Activated CD8-positive, alpha-beta memory T cell treated with anti-CD3 and anti-CD28 coated beads, Interleukin-2, amount 50 U/mL, for 48 hours (primary cell): ENCODE measurements at regions not wholly inside any gene's neighbourhood (a gene's known extent, or its start where the extent isn't known, plus 50 kb on each side); places are given as distances from the start of the nearest gene placed in this dataset.
"Not testable (repeated sequence)": the region's sequence is repeated elsewhere in the genome, so short reads cannot be mapped to it uniquely, and the experiment has no call there.

Experiments
- DNase-seq: peaks from one replicate; pipeline ENCODE4 v3.0.0-alpha.2; 2020

GRCh38 chr1:224791362-224791941 lies 138.0 kb upstream of the DNAH14 start:
- DNase-seq, result no peak

- DNase-seq, result no peak
These were observed 133.9 kb upstream of the DNAH14 start for GRCh38 chr1:224795591-224795990.

DNA sequence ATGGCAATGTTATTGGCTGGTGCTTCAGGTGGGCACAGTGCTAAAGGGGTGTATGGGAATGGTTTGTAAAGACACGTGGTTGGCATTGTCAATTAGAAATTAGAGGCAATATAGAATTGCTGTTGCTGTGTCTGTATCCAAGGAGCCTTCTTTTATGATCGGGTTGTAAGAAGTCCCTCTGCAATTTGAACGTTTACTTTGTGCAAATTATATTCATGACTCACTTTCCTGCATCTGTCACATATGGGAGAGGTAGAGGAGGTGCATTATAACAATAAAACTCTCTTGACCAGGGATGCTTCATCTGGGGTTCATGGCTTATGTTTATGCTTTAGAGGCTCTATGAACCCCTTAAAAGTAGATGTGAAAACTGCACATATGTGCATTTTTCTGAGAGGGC lies 130.4 kb upstream of the DNAH14 start:
- no peak for DNase-seq

- no peak for DNase-seq
These were observed 128.9 kb upstream of the DNAH14 start for GRCh38 chr1:224800486-224801119.

- DNase-seq, result no peak
These were observed 127.5 kb upstream of the DNAH14 start for GRCh38 chr1:224801844-224802490.

DNA sequence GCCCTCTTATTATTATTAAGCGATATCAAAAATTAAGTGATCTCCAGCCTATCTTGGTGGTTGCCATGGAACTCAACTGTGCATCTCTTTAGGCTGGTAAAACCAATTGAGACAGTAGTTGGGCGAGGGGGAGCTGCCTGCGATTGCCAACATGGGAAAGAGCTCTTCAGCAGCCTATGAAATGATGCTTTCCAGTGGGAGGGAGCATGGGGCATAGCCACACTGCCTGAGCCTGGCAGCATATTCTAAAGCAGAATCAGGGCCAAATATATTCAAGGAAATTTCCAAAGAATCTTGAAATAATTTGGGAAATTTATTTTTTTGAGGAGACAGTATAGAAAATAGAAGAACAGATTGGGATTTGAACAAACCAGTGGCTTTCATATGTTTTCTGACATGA lies 126.9 kb upstream of the DNAH14 start:
- no peak for DNase-seq

DNA sequence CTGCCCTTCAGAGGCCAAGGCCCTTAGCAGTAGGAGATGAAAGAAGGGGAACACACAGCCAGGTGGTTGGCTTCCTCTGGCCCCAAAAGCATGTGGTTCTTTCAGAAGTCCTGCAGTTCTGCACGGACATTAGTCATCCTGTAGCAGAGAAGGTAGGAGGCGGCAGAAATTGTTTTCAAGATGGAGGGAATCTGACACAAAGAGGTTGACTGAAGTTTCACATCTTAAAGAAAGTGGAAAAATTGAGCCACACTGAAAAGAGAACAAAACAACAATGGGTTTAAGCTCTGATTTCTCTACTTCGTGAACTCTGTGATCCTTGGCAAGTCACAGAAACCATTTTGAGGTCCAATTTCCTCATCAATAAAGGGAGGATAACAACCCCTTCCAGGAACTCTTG lies 125.3 kb upstream of the DNAH14 start:
- DNase-seq, result no peak

GRCh38 chr1:224805889-224806288 lies 123.6 kb upstream of the DNAH14 start:
- no peak for DNase-seq

DNA sequence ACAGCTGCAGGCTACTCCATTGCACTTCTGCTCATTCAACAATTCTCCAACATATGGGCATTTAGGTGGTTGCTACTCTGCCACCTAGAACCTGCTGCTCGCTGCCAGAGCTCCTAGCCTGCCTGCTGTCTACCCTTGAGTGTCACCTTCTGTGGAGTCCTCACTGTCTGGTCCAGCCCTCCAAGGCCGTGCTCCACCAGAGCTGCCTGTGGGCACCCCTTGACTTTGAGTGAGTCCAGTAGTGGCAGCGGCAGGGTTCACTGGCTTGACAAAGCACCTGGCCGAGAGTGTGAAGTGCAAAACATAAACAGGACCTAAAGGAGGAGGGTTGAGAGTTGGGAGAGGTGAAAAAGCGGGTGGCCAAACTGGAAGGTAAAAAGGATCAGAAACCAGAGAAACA lies 120.3 kb upstream of the DNAH14 start:
- no peak for DNase-seq

DNA sequence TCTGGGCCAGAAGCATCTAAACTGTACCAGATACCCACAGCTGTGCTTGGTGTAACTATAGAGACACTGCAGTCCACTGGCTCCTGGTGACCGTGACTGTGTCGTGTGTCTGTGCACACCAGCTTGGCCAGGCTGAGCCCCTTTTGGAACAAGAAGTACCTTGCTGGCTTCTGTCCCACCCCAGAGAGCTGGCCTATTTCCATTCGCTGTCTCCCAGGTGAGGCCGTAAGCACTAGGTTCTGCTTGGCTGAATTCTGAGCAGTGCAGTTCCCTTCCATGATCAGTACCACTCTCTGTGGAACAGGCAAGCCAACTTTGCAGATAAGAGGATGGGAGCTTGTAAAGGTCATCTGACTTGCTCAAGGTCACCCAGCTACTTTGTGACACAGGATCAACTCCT lies 119.9 kb upstream of the DNAH14 start:
- no peak for DNase-seq

DNA sequence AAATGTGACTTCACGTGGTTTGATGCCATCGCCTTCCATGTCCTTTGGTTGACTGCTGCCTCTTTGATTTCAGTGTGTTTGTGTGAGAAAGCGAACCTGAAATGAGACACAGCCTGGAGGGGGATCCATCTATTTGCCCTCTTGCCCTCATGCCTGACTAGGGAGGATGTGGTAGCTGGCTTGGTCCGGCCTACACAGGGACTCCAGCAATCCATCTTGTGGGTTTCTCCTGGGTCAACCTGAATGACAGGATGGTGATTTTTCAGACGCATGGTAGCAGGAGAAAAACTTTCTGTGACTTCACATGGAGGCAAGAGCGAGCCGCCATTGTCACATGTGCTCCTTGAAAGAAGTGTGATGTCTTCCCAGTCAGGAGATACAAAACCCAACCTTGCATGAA lies 117.9 kb upstream of the DNAH14 start:
- no peak for DNase-seq

DNA sequence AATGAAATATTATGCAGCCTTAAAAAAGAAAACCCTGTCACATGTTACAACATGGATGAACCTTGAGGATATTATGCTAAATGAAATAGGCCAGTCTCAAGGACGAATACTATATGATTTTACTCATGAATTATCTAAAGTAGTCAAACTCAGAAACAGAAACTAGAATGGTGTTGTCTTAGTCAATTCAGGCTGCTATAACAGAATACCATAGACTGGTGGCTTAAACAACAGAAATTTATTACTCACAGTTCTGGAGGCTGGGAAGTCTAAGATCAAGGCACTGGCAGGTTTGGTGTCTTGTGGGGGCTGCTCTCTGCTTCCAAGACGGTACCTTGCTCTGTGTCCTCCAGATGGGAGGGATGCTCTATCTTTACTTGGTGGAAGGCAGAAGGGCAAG lies 113.8 kb upstream of the DNAH14 start:
- DNase-seq, result no peak

- DNase-seq, result no peak
These were observed 113.4 kb upstream of the DNAH14 start for GRCh38 chr1:224816062-224816461.

- no peak for DNase-seq
These were observed 112.1 kb upstream of the DNAH14 start for GRCh38 chr1:224817382-224817781.

GRCh38 chr1:224819861-224820260 lies 109.6 kb upstream of the DNAH14 start:
- no peak for DNase-seq

DNA sequence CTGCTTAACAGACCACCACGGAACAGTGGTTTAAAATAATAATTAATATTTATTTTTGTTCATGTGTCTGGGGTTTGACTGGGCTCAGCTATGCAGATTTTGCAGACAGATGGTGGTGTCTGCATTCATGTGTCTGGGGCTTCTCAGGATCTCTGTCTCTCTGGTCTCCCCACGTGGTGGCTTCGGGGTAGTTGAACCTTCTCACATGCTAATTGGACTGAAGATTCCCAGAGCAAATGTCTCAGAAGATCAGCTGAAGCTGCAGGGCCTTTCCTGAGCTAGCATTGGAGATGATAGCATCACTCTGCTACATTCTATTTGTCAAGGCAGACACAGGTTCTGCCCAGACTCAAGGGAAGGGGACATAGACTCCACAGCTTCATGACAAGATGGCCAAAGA lies 109.1 kb upstream of the DNAH14 start:
- DNase-seq, result no peak

DNA sequence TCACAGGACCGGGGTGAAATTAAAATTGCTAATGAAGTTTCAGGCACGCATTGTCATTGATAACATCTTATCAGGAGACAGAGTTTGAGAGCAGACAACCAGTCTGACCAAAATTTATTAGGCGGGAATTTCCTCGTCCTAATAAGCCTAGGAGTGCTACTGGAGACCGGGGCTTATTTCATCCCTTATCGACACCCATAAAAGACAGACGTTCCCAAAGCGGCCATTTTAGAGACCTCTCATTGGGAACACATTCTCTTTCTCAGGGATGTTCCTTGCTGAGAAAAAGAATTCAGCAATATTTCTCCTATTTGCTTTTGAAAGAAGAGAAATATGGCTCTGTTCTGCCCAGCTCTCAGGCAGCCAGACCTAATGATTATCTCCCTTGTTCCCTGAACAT lies 107.7 kb upstream of the DNAH14 start:
- not testable (repeated sequence) for DNase-seq

- DNase-seq, result no peak
These were observed 103.9 kb upstream of the DNAH14 start for GRCh38 chr1:224825525-224826000.

DNA sequence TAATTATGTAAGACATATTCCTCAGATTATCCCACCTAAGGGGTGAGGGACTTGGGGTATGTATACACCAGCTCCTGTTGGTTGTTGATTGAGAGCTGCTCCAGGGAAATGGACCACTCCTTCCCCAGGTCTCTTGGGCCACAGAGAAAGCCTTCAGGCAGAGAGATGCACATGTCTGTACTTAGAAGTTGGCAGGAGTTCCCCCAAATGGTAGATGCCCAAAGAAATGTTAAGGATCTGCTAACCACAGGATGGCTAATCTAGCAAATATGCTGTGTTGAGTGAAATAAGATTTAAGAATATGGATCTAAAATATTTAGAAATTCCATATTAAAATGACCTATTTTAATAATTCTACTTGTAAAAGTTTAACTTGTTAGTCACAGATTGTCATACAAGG lies 100.8 kb upstream of the DNAH14 start:
- no peak for DNase-seq

DNA sequence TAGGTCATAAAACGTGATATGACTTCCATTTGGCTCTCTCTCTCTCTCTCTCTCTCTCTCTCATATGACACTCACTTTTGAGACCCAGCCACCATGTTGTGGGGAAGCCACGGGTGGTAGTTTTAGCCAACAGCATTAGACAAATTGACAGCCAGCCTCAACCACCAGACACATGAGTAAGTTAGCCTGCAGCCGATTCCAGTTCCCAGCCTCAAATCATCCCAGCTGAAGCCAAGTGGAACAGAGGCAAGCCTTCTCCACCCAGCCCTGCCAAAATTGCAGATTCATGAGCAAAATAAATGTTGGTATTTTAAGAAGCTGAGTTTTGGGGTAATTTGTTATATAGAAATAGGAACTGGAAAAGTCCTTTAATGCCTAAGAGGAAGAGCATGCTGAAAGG lies 98.0 kb upstream of the DNAH14 start:
- no peak for DNase-seq

DNA sequence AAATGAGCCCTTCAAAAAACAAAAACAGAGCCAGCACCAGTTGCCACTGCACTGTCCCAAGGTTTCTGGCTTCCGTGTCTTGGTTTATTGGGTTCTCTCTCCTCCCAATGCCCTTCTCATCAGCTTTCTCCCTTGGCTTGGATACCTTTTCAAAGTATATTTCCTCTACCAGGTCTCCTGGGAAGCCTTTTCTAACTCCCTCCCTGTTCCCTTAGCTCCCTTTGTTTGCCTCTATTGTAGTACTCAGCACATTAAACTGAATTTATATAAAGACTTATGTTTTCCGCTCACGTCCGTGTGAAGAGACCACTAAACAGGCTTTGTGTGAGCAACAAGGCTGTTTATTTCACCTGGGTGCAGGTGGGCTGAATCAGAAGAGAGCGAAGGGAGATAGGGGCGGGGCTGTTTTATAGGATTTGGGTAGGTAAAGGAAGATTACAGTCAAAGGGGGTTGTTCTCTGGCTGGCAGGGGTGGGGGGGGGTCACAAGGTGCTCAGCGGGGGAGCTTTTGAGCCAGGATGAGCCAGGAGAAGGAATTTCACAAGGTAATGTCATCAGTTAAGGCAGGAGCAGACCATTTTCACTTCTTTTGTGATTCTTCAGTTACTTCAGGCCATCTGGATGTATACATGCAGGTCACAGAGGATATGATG lies 89.7 kb upstream of the DNAH14 start:
- DNase-seq, result not testable (repeated sequence)

GRCh38 chr1:224841803-224842202 lies 87.7 kb upstream of the DNAH14 start:
- not testable (repeated sequence) for DNase-seq

- DNase-seq, result no peak
These were observed 83.2 kb upstream of the DNAH14 start for GRCh38 chr1:224846119-224846907.
